GM19043 (cell line): ENCODE measurements at regions not wholly inside any gene's neighbourhood (a gene's known extent, or its start where the extent isn't known, plus 50 kb on each side); places are given as distances from the start of the nearest gene placed in this dataset.

Experiments used
- ATAC-seq: cut with Tn5 transposase; IDR thresholded peaks from one replicate; pipeline ENCODE4 v1.9.1; 2021; ENCODE audit warnings: low read depth; ENCODE audit not compliant: unreplicated experiment

- ATAC-seq, result no peak
These were observed 138.4 kb upstream of the NALF2 start for GRCh38 chrX:69365755-69366154.

GRCh38 chrX:69365349-69365748 is 138.8 kb upstream of the NALF2 start:
- ATAC-seq, result no peak

DNA sequence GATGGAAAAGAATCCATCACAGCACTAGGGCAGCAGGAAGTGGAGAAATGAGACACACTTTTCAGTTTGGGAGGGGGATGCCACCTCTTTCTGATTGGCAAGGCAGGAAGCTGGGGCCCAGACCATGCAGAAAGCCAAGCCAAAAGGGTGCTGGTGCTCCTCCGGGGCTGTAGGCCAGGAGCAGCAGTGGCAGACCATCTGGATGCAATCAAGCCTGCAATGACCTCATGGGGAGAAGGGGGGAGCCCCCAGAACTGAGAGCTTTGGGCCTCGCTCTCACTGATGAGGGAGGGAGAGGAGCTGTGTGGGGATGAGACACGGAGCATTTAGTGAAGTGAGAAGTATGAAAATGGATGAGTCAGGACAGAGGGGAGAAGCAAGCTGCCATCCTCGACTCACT is 141.3 kb upstream of the NALF2 start:
- peak; percentile 56 for ATAC-seq

DNA sequence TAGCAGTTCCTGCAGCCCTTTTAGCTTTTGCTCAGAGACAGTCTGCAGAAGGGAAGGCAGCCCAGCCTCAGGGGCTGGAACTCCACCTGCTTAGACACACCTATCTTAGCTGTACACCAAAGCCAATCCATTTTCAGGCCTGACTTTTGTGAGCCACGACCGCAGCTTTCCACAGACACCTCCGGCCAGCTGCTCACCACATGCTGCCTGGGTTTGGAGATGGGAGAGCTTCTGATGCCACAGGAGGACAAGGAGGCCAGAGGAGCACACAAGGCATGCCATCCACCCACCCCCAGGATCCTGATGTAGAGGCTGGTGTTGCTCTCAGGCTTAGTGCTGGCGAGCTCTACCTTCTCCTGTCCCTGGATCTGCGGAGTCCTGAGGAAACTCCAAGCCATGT is 141.8 kb upstream of the NALF2 start:
- no peak for ATAC-seq

- no peak for ATAC-seq
These were observed 142.7 kb upstream of the NALF2 start for GRCh38 chrX:69361311-69361845.

DNA sequence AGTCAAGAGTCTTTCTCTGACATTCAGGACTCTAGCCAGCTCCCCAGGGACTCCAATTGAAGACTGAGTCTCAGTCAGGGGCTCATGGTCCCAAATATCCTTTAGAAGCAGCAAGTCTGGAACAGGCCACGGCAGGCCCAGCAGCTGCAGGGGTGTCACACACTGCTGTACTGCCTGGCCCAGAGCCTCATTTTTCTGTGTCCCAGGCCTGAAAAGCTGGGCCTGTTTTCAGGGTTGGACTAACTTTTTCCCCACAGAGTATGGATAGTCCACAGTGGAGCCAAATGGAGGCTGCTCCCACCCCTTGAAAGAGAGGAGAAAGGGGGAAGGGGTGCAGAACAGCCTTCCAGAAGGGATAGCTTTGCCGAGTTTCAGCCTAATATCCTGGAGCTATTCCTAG is 146.8 kb upstream of the NALF2 start:
- no peak for ATAC-seq

DNA sequence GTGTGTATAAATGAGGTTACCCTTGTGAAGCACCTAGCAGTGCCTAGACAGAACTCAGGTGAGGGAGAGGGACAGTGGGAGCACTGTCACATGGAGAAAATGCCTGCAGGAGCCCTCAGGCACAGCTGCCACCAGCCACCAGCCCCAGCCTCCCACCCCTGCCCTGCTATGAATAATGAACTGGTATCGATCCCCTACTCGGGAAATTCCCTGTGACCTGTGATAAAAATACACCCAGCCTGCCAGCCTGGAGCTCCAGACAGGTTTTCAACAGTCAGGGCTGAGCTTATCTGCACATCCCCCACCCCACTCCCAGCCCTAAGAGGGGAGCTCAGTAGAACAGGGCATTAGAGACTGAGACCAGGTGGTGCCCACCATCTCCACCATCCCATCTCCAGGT is 159.6 kb upstream of the PJA1 start:
- ATAC-seq, result no peak

- ATAC-seq, result no peak
These were observed 158.8 kb upstream of the PJA1 start for GRCh38 chrX:69323786-69324720.

GRCh38 chrX:69321789-69322188 is 156.5 kb upstream of the PJA1 start:
- no peak for ATAC-seq

GRCh38 chrX:69321006-69321655 is 155.9 kb upstream of the PJA1 start:
- ATAC-seq, result no peak

DNA sequence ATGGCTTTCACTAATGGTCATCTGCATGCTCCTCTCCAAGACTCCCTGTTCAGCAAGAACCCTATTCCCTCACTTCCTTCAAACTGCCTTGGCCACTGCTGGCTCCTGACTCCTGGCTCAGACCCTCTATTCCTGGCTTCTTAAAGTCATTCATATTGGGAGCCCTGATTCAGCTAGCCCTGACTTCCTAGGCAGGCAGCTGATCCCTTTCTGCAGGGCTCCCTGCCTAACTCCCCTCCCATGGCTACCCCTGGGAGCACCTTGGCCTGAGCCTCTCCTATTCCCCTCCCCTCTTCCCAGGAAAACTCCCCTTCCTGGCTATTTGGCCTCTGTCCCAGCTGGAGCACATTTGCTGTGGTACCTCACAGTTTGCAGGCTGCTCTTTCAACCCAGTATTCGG is 154.9 kb upstream of the PJA1 start:
- no peak for ATAC-seq

- ATAC-seq, result no peak
These were observed 154.1 kb upstream of the PJA1 start for GRCh38 chrX:69319376-69319775.

DNA sequence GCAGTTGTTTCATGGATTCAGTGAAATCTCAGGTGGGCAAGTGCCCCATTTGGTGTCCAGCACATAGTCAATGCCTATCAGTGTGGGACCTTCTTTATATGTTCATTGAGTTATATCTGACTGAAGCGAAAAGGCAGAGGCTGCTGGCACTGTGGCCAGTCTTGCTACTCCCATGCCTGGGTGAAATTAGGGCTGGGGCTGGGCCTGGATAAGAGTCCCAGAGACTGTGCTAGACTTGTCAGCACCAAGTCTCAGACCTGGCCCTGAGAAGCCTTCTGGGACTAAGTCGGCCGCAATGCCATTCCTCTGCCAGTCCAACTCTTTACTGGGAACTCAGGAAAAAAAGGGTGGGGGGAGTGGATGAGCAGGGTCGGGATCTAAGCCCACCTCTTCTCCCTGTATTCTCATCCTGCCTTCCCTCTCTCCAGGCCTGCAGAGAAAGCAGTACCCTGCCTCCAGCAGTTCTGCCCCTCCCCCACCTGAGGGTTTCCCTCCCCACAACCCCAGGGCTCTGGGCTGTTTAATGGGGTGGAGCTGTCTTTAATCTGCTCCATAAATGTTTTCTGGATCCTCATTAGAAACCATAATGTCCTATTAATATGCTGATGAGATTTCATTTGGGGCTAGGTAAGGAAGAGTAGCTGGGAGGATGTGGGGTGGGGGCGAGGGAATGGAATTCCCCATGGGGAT is 153.5 kb upstream of the PJA1 start:
- ATAC-seq, result no peak

DNA sequence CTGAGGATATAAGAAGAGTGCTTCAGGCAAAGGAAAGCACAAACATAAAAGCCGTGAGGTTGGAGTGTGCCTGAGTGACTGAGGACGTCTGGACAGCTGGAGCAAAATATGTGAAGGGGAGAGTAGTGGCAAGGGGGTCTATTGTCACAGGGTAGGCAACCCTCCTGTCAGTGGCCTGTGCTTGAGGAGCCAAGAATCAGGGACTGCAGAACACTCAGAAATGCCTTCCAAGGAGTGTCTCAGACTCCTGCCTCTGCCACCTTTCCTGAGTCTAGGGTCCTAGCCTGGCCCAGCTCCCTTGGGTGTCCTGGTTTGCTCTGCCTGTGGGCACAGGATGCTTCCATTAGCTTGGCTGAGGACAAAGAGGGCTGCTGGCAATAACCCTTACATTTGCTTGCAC is 152.5 kb upstream of the PJA1 start:
- no peak for ATAC-seq

DNA sequence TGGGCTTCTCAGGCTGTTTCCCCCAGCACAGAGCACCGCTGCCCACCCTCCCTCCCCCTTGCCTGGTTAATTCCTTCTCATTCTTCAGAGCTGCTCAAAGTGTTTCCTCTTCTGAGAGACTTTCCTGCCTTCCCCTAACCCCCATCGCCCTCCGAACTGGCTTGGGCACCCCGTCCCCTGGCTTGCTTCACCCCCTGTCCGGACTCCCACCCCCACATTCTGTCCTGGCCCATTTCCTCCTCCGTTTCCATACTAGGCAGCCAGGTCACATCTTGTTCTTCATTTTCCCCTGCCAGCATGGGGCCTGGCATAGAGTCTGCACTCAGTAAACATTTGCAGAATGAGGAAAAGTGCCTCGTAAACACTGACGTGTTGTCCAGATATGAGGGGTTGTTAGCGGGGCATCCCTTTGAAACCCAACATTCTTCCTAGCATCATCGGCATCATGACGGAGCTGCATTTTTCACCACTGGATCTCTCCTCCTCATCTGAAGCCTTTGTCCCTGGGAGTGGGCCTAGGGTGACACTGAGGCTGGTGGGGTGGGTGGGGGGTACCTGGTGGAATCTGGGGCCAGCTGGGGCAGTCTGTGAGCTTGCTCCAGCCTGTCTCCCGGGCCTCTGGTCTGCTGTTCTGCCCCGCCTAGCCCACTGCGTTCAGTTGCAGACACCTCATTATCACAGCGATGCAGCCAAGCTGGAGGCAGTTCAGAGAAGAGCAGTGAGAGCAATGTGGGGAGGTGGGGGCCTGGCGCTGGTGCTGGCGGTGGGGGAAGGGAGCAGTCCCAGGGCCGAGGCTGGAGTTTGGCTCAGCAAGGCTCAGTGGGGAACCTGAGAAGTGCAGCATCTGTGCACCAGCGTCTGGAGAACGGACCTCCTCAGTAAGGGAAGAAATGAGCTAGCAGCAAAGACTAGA is 149.4 kb upstream of the PJA1 start:
- ATAC-seq, result no peak

- ATAC-seq, result no peak
These were observed 148.5 kb upstream of the PJA1 start for GRCh38 chrX:69313617-69314290.

DNA sequence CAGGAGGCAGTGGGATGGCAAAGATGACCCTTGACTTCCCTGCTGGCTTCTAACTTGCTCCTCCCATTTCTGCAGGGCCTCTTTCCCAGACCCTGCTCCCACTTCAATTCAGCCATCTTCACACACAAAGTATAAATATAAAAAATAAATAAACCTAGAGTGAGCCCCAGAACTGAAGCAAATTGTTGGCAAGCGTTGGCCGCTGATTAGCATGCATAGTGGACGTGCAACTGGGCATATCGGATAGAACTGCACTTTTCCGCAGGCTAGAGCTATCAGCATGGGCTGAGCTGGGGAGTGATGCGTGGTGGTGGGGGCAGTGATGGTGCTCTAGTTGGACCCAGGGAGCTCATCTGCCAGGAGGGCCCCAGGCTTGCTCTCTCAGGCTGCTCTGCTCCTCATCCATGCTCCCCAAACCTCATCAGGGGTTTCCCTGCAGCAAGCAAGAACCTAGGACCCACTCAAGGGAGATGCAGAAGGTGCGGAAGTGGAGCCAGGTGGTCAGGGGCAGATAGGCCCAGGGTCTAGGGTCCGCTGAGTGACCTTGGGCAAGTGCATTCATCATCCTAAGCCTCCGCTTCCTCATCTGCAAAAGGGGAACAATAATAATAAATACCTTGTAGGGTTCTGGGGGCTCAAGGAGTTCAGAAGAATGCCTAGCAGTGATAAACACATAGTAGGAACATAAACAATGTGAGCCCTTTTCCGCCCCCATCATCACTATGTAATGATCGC is 146.8 kb upstream of the PJA1 start:
- no peak for ATAC-seq

GRCh38 chrX:69309074-69309792 is 144.0 kb upstream of the PJA1 start:
- ATAC-seq, result no peak
